Tongue (tissue), 1 donor: ENCODE measurements at regions not wholly inside any gene's neighbourhood (a gene's known extent, or its start where the extent isn't known, plus 50 kb on each side); places are given as distances from the start of the nearest gene placed in this dataset.
A peak's percentile ranks its signal among the peaks of the same experiment; 100 is the strongest.

Experiments used
- DNase-seq: peaks from one replicate; pipeline ENCODE4 v3.0.0-alpha.2; 2015

- DNase-seq: no peak
These were observed 106.3 kb downstream of the MTNR1B start for GRCh38 chr11:93075782-93076181.

DNA sequence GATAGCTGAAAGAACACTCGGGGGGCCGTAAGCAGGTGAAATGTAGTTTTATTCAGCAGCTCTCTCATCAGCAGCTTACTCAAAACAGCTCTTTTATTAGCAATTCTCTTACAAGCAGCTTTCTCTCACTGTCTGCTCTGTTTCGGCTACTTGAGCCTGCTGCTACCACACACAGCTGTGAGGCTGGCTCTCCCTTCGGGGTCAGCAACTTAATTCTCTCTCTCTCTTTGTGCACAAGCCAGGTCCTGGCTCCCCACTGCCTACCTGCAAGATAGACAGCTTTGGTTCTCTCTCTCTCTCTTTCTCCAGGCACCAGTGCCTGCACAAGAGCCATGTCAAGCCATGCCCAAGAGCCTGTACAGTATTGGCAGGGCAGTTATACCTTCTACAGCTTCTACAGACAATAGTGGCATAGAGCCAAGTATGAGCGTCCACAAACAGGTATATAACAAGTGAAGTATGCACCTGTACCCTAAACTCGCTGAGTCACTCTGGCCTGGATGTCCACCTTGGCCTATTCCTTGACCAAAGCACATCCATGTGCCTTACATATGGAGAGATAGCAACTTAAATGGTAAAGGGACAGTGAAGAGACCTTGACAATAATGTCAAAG, 110.8 kb downstream of the MTNR1B start:
- peak; percentile 35 for DNase-seq

DNA sequence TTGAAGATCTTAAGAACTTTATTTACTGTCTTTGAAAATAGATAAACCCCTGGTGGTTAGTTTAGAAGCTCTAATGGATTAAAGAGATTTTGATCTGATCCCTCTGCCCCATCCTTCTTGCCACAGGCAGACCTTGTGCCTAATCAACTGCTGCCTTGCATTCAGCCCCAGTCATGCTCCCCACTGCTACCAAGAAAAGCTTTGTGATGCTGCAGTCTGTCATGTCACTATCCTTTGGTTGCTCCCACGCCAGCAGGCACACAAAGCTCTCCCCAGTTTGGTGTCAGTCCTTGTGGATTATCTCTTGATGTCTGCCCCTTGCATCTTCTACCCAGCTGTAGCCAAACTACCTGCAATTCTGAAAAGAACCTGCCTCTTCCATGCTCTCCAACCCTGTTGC, 112.2 kb downstream of the MTNR1B start:
- no peak for DNase-seq

DNA sequence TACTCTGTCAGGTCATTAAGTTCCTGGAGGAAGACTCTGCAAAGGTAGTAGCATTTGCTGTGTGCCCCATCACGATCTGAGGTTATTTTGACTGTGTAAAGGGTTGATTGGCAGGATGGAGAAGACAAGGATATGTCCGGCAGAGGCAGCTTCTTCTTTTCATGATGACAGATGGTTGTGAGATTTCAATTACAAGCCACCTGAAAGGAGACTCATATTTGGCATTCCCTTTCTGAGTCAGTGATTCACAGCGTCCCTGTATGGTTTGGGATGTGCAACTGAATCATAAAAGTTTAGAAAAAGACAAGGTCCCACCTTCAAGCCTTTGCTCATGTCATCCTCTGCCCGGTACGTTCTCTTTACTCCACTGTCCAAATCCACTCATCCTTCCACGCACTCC, 113.4 kb downstream of the MTNR1B start:
- DNase-seq: no peak

DNA sequence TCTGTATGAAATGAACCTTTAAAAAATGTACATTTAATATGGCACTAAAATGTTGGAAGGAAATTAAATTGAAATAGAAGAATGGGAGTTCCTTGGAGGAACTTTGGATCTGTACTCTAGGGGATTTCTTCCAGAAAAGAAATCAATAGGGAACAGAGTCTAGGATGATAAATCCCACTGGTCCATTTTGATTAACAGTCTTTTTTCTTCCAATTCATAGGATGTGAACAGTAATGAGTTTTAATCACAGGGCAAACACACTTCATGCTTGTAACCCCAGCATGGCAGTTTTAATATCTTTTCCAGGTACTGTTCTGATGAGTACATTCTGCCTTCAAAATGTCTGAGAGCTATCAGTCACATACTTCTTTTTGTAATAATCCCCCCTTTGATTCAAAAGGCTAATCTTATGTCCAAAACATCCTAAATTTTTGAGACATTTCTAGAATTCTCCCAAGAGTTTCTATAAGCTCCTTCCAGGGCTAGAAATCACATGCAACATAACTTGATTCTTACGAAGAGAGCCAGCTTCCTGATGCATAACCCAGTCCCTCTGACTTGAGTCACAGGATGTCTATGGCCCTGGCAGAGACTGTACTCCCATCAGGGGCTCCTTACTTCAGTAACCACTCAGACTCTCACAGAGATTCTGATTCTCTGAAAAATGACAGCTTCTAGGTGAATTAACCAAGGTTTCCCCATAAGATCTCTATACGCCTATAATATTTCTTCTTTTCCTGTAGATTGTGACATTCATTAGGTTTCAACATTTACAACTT, 112.9 kb downstream of the SLC36A4 start:
- DNase-seq: no peak

DNA sequence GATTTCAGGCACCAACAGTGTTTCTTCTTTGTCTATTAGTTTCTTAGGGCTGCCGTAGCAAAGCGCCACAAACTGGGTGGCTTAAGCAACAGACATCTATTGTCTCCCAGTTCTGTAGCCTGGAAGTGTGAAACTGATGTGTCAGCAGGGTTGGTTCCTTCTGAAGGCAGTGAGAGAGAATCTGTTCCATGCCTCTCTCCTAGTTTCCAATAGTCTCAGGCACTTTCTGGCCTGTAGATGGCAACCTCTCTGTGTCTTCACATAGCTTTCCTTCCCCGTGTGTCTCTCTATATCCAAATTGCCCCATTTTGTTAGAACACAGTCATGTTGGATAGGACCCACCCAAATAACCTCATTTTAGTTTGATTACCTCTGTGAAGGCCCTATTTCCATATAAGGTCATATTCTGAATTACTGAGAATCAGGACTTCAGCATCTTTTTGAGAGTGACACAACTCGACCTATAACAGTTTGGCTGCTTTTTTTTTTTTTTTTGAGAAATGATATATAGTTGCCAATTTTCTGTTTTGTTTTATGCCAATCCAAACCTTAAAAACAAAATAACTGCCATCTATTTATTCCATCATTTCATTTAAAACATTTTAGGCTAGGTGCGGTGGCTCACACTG, 108.2 kb downstream of the SLC36A4 start:
- DNase-seq: no peak
